Astrocyte (in vitro differentiated cells and primary cell): ENCODE measurements at regions not wholly inside any gene's neighbourhood (a gene's known extent, or its start where the extent isn't known, plus 50 kb on each side); places are given as distances from the start of the nearest gene placed in this dataset.
"Not testable (repeated sequence)": the region's sequence is repeated elsewhere in the genome, so short reads cannot be mapped to it uniquely, and the experiment has no call there.

Experiments
- DNase-seq: peaks from one replicate; pipeline ENCODE4 v3.0.0-alpha.2; 2010; ENCODE audit warnings: low read depth
- FAIRE-seq: peaks from 2 replicates; lab custom pipeline; 2011; peaks lifted over from hg19 to GRCh38; lab: Jason Lieb, UNC
- H2AFZ ChIP-seq: 2 replicates; pipeline ENCODE4 v1.6.0; 2012; ENCODE audit warnings: low read depth, low read length, inconsistent platforms
- H3K27ac ChIP-seq: 2 replicates; pipeline ENCODE4 v1.5.1; 2011; ENCODE audit warnings: low read depth, low read length, inconsistent platforms
- H3K27me3 ChIP-seq: 2 replicates; pipeline ENCODE4 v1.6.0; 2011; ENCODE audit warnings: low read length, inconsistent platforms; ENCODE audit not compliant: insufficient read depth
- H3K36me3 ChIP-seq: 2 replicates; pipeline ENCODE4 v1.5.1; 2011; ENCODE audit warnings: low read length, inconsistent platforms; ENCODE audit not compliant: insufficient read depth
- H3K4me1 ChIP-seq: 2 replicates; pipeline ENCODE4 v1.5.1; 2011; ENCODE audit warnings: low read length, inconsistent platforms; ENCODE audit not compliant: insufficient read depth
- H3K4me2 ChIP-seq: 2 replicates; pipeline ENCODE4 v1.6.0; 2012; ENCODE audit warnings: low read length, inconsistent platforms
- H3K4me3 ChIP-seq: 2 replicates; pipeline ENCODE4 v1.5.1; 2011; ENCODE audit warnings: low read depth, mild to moderate bottlenecking, low read length, inconsistent platforms; ENCODE audit not compliant: insufficient read depth
- H3K79me2 ChIP-seq: 2 replicates; pipeline ENCODE4 v1.6.0; 2012; ENCODE audit warnings: mild to moderate bottlenecking, low read length, inconsistent platforms; ENCODE audit not compliant: insufficient read depth
- H3K9ac ChIP-seq: 2 replicates; pipeline ENCODE4 v1.6.0; 2012; ENCODE audit warnings: mild to moderate bottlenecking, low read length, inconsistent platforms
- H3K9me3 ChIP-seq: 2 replicates; pipeline ENCODE4 v1.5.1; 2012; ENCODE audit warnings: low read depth, mild to moderate bottlenecking, low read length, inconsistent platforms; ENCODE audit not compliant: insufficient read depth
- H4K20me1 ChIP-seq: 2 replicates; pipeline ENCODE4 v1.6.0; 2012; ENCODE audit warnings: low read length, inconsistent platforms; ENCODE audit not compliant: insufficient read depth
- H3K27ac Mint-ChIP-seq: one replicate; pipeline ENCODE4 v1.8.0; 2021; ENCODE audit warnings: mild to moderate bottlenecking, mixed read lengths; ENCODE audit not compliant: unreplicated experiment
- H3K27me3 Mint-ChIP-seq: one replicate; pipeline ENCODE4 v1.8.0; 2021; ENCODE audit warnings: low read depth, mixed read lengths; ENCODE audit not compliant: unreplicated experiment
- H3K36me3 Mint-ChIP-seq: one replicate; pipeline ENCODE4 v1.8.0; 2021; ENCODE audit warnings: low read depth, mixed read lengths; ENCODE audit not compliant: unreplicated experiment
- H3K4me1 Mint-ChIP-seq: one replicate; pipeline ENCODE4 v1.8.0; 2021; ENCODE audit warnings: low read depth, mixed read lengths; ENCODE audit not compliant: unreplicated experiment
- H3K4me3 Mint-ChIP-seq: one replicate; pipeline ENCODE4 v1.8.0; 2021; ENCODE audit warnings: mild to moderate bottlenecking, moderate library complexity, mixed read lengths; ENCODE audit not compliant: unreplicated experiment
- H3K9me3 Mint-ChIP-seq: one replicate; pipeline ENCODE4 v1.8.0; 2021; ENCODE audit warnings: mild to moderate bottlenecking, mixed read lengths; ENCODE audit not compliant: unreplicated experiment

DNA sequence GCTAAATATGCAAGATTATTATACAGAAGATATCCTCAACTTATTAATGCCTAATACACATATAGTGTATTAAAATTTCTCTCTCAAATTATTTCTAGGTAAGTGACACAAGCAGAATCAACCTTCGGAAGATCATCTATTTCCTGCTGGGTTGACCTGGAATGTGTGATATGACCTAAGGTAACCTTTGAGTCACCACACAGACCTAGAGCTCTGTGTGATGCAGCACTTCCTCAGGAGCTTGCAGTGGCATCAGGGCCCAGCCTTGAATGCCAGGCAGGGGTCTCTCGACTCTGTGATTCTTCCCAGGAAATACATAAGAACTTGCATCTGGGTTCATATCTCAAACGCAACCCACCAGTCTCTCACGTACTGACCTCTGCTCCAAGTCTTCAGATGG lies 385.3 kb downstream of the RPIA start:
- not testable (repeated sequence) for H3K4me1 Mint-ChIP-seq, H3K79me2 ChIP-seq, H4K20me1 ChIP-seq, H2AFZ ChIP-seq, H3K9me3 ChIP-seq, H3K27me3 ChIP-seq, H3K36me3 Mint-ChIP-seq, FAIRE-seq, DNase-seq, H3K4me2 ChIP-seq, H3K9ac ChIP-seq, H3K27ac Mint-ChIP-seq, H3K36me3 ChIP-seq, H3K4me3 ChIP-seq, H3K4me3 Mint-ChIP-seq, H3K27me3 Mint-ChIP-seq, H3K27ac ChIP-seq, H3K4me1 ChIP-seq, H3K9me3 Mint-ChIP-seq

DNA sequence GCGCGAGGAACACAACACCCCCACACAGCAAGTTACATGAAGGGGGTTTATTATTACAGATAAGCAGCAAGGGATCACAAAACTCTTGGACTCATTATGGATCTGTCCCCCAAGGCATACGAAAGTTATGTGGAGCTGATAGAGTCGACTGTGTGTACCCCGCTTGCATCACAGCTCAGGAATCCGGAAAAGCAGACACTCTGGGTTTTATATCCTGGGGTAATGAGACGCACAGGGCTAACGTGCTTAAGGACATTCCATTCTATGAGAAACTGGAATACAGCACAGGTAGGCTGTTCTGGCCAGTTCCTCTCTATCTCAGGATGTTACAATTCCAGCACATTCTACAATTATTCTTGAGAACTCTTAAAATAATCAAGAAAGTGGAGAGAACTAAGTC lies 401.4 kb downstream of the RPIA start:
- not testable (repeated sequence) for H3K27me3 Mint-ChIP-seq, H2AFZ ChIP-seq, H3K27ac Mint-ChIP-seq, H3K4me3 ChIP-seq, H3K9me3 ChIP-seq, H3K79me2 ChIP-seq, H3K27ac ChIP-seq, H4K20me1 ChIP-seq, H3K9ac ChIP-seq, H3K27me3 ChIP-seq, H3K4me2 ChIP-seq, FAIRE-seq, H3K4me1 ChIP-seq, H3K36me3 Mint-ChIP-seq, H3K4me3 Mint-ChIP-seq, DNase-seq, H3K4me1 Mint-ChIP-seq, H3K9me3 Mint-ChIP-seq, H3K36me3 ChIP-seq

- not testable (repeated sequence) for FAIRE-seq, H4K20me1 ChIP-seq
These were observed 403.6 kb downstream of the RPIA start for GRCh38 chr2:89095060-89095459.

DNA sequence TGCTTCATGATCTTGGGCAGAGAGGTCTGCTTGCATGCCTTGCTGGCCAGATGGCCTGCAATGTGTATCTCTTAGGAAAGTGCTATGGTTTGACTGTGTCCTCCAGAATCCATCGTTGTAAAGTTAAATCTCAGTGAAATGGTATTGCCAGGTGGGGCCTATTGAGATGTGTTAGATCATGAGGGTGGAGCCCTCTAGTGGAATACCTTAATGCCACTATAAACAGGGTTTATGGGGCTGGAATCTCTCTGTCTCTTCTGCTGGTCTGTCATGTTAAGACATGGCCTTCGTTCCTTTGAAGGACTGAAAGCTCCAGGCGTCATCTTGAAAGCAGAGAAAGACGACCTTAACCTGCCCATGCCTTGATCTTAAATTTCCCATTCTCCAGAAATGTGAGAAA lies 411.1 kb downstream of the RPIA start:
- H3K4me1 ChIP-seq, H3K36me3 Mint-ChIP-seq, H3K4me2 ChIP-seq, DNase-seq, H3K9ac ChIP-seq, H3K36me3 ChIP-seq, H4K20me1 ChIP-seq, H3K4me3 ChIP-seq, H3K4me1 Mint-ChIP-seq, H3K27me3 ChIP-seq, H3K79me2 ChIP-seq, H2AFZ ChIP-seq, FAIRE-seq, H3K4me3 Mint-ChIP-seq, H3K9me3 ChIP-seq, H3K9me3 Mint-ChIP-seq, H3K27ac ChIP-seq, H3K27ac Mint-ChIP-seq, H3K27me3 Mint-ChIP-seq: not testable (repeated sequence)

More at GRCh38 chr2:89095060-89095459, 403.6 kb downstream of the RPIA start:
- not testable (repeated sequence) for H3K9me3 ChIP-seq, H3K4me1 Mint-ChIP-seq, DNase-seq, H3K4me3 ChIP-seq, H2AFZ ChIP-seq, H3K27me3 ChIP-seq, H3K9me3 Mint-ChIP-seq, H3K79me2 ChIP-seq, H3K9ac ChIP-seq, H3K4me3 Mint-ChIP-seq, H3K27me3 Mint-ChIP-seq, H3K27ac Mint-ChIP-seq, H3K36me3 ChIP-seq, H3K36me3 Mint-ChIP-seq, H3K4me2 ChIP-seq, H3K27ac ChIP-seq, H3K4me1 ChIP-seq

- not testable (repeated sequence) for H3K9ac ChIP-seq, FAIRE-seq, H3K27ac ChIP-seq, H3K36me3 ChIP-seq, H3K9me3 Mint-ChIP-seq, H4K20me1 ChIP-seq, H3K4me1 Mint-ChIP-seq, DNase-seq, H3K4me3 Mint-ChIP-seq, H2AFZ ChIP-seq, H3K4me3 ChIP-seq, H3K9me3 ChIP-seq, H3K27me3 Mint-ChIP-seq, H3K79me2 ChIP-seq, H3K27ac Mint-ChIP-seq, H3K4me1 ChIP-seq, H3K27me3 ChIP-seq, H3K4me2 ChIP-seq, H3K36me3 Mint-ChIP-seq
These were observed 415.0 kb downstream of the RPIA start for GRCh38 chr2:89106369-89107019.

DNA sequence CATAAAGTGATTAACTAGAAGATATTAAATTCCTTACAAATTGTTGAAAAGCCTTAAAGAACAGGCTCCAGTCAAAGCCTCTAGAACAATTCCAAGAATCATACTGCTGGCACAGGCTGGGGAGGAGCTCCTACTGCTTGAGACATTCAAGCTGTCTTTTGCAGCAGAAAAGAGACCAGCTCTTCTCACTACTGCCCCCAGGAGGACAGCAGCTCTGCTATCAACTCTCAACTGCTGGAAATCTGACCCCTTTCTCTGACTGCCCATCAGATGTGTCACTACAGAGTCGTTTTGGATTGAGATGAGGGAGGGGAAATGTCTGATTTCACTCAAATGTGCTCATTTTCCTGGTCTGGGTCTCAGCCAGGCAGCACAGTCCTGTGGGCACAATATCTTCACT lies 421.0 kb downstream of the RPIA start:
- not testable (repeated sequence) for H3K79me2 ChIP-seq, H3K9me3 ChIP-seq, FAIRE-seq, H3K4me3 Mint-ChIP-seq, H3K27me3 ChIP-seq, H3K4me1 Mint-ChIP-seq, H3K4me3 ChIP-seq, H3K9ac ChIP-seq, H3K36me3 ChIP-seq, H3K27me3 Mint-ChIP-seq, H3K4me1 ChIP-seq, H3K27ac Mint-ChIP-seq, H4K20me1 ChIP-seq, H3K27ac ChIP-seq, DNase-seq, H3K9me3 Mint-ChIP-seq, H3K4me2 ChIP-seq, H3K36me3 Mint-ChIP-seq, H2AFZ ChIP-seq
